Activated naive CD4-positive, alpha-beta T cell (primary cell): ENCODE measurements at regions not wholly inside any gene's neighbourhood (a gene's known extent, or its start where the extent isn't known, plus 50 kb on each side); places are given as distances from the start of the nearest gene placed in this dataset.
"Not testable (repeated sequence)": the region's sequence is repeated elsewhere in the genome, so short reads cannot be mapped to it uniquely, and the experiment has no call there.

Source experiments
- DNase-seq, 4 experiments: peaks; one replicate each; lab custom pipeline; 2025; lab: John Stamatoyannopoulos, UW

DNA sequence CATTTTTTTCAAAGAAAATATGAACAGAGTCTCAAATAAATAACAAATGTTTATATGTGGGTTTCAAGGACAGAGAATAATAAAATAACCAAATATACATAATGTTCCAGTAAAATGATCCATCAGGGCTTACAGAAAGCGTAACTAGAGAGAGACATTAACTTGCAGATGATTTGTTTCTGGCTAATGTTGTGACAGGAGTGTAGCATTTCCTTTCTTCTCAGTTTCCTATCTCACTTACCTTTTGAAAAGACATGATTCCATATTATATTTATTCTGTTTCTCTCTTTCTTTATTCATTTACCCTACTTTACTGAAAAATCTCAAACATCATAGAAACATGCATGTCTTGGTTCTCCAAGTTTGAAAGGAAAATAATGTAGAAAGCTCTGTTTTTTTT, 451.3 kb upstream of the CDH9 start:
- no peak for DNase-seq

DNA sequence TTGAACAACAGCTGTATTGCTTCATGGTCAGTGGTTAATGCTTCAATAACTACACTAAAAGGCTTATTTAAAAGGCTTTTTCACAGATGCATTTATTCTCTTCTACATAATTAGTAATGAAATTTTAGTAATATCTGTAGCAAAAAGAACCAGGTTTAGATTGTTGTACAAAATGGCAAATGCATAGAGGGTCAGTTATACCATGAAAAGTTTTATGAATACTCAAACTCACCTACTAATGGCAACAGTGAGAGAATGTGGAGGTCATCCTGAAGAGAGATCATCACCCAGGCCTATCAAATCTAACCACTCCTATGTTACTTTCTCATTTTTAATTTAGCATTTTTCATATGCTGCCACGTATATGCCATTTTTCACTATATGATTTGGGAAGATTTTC, 444.3 kb upstream of the CDH9 start:
- DNase-seq = no peak

DNA sequence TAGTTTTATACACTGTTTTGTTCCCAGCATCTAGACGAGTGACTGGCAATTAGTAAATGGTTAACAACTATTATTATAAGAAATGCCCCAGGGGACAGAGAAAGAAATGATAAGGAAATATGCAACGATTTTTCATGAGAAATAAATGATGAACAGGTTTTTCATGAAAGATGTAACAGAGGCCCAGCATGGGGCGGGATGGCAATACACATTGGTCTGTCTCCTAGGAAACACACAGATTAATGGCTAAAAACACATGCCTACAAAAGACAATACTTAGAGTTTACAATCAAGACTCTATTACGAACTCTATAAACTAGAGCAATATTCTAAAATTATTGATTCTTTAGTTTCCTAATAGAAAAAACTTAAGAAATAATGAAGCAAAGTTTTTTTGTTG, 441.5 kb upstream of the CDH9 start:
- no peak for DNase-seq

DNA sequence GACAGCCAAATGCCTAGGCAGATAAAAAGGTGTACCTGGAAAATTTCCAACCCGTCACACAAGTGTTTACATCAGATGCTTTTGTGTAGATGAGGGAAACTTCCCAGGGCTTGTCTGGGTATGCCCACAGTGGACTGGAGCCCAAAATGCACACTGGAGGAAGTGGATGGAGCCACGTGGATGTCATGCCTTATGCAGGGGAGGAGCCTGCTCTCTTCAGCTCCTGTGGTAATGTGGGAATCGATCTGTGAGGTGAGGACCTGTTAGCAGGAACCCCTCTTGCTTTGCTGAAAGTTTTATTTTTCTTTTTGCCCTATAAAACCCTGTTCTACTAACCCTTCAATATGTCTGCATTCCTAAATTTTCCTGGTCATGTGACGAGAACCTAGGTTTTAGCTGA, 439.2 kb upstream of the CDH9 start:
- DNase-seq = no peak

DNA sequence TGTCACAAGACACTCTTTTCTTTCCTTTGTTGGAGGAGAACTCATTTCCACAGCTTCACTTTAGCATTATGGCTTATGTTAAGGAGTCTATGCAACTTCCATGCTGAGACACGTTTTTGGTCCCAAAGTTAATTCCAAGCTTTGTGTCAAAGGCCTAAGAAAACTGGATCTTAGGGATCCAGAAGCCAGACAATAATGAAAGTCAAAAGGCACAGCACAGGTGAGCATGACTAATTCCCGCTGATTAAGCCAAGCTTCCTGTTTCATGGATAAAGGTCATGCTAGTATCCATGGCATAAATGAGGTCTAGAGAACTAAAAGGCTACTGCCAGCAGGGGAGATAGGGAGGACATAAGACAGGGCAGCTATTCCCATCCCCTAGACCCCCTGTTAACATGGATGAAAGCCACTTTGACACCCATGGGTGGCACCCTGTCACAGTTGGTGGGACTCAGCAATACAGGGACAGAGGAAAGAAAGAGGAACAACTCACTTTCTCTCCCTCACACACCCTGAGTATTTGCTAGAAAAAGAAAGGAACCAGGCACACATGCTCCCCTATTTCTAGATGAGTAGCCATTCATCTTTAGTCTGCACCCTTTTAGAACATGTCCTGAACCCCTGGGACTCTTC, 438.1 kb upstream of the CDH9 start:
- no peak for DNase-seq

DNA sequence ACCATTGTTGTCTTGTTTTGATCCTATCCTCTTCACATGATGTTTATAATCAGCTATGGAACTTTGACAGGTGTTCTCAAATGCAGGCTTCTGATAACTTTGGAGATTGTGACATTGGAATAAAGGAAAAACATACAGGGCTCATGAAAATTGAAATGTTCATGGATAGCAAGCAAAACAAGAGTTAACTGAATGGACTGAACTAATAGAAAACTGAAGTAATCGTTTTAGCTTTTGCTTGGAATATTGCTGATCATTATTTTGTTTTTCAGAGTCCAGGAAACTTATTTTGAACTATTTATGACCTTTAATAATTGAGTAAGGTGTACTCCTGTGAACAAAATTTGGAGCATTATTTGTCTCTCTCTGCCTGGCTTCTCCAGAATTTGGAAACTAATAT, 436.7 kb upstream of the CDH9 start:
- DNase-seq = no peak

DNA sequence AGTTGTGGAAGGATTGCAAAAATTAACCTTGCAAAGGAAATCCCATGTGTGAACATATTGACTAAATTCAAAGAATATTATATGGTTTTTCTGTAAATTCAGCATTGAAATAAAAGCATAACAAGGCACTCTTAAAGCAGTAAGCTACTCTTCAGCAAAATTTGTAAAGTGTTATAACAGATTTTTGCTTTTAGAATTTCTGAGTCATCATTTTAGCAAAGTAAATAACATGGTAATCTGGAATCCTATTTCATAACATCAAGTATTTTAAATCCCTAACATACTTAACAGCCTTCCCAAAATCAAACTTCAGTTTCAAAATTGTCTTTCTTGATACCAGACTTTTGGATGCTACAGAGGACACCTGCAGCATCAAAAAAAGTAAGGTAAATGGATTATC, 436.0 kb upstream of the CDH9 start:
- DNase-seq = no peak

DNA sequence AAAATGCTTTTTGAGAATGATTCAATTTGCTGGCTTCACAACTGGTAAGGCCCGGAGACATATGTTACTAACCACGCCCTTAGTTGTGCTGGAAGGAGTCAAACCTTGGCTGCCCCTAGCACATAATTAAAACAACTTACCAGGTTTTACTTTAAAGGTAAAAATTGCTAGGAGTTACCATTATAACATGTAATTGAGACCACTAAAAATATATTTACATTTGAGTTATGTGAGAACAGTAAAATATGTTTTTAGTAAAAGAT, 435.6 kb upstream of the CDH9 start:
- no peak for DNase-seq

DNA sequence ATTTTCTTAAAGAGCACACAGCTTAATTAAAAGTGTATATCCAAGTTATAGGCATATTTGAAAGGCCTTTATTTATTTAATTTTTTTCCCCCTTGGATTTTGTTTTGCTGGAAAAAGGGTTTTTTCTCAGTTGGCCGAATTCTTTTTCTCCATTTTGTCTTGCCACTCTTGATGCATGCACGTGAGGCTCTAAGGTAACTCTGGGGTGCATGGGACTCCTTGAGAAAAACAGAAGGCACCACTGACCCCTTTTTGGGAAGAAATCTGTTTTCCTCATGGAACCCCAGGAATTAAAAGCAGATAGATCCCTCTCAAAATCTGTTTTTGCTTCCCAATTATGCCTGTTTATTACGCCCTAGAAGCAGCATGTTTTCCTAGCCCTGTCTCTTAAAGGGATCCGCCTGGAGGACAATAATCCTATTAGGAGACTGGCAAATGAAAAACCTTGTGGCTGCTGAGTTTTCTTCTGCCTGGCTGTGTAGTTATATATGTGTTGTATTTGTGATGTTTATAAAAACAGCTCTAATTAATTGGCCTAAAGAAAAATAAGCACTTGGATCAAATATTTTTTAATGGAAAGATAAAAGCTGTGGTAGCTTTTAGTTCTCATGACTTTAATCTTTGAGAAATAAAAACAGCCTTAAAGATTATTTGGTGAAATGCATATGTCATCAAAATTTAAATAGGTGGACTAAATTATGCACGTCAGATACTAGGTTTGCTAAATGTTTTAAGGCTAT, 435.1 kb upstream of the CDH9 start:
- no peak for DNase-seq

DNA sequence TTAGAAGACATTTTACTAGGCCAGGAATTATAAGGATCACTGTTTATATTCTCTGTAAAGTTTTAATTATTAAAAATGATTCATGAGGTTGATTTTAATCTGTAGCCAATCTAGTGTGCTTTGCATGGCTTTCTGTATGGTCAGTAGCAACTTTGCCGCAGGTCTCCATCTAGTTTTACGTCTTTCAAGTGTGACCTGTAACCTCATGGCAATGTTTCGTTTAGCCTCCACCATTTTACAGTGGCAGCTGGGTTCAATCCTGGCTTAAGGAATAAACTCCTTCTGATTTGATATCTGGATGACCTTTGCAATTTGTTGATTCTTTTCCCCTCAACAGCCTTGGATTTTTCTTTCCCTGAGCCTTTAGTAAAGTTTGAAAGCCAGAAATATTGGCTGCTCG, 434.5 kb upstream of the CDH9 start:
- no peak for DNase-seq

DNA sequence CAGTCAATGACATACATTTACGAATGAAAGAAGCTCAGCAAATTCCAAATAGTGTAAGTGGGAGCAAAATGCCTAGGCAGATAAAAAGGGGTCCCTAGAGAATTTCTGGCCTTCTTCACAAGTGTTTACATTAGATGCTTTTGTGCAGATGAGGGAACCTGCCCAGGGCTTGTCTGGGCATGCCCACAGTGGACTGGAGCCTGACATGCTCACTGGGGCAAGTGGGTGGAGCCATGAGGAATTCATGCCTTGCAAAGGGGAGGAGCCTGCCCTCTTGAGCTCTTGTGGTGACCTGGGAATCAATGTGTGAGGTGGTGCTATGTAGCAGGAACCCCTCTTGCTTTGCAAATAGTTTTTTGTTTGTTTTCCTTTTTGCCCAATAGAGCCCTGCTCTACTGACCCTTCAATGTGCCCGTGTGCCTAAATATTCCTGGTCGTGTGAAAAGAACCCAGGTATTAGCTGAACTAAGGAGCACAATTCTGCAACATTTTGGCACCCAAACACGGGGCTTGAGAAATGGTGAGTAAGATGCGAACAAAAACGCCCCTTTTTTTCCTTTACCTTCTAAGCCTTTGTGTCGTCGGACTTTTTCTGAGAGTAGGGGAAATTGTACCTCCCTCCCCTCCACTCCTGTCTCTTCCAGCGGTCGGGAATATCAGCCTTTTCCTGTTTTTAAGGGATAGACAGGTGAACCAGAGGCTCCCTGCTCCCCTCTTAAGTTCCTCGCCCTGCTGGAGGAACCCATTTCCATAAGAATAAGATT, 433.8 kb upstream of the CDH9 start:
- DNase-seq = no peak

DNA sequence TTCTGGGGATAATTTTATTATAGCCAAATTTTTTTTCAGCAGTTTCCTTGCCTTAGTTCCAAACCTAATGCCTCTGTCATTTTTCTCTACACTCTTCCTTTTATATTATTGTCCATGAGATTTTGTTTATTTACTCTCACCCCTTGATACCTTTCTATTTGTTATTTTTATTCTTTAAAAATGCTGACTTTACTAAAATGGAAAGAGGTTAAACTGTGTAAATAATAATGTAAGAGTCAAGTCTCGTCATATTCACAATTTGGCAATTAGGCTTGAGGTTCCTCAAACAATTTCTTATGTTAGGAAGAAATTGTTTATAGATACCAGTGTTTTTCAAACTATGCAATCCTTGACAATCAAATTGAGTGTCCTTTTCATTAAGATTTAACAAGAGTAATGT, 428.6 kb upstream of the CDH9 start:
- DNase-seq = no peak

DNA sequence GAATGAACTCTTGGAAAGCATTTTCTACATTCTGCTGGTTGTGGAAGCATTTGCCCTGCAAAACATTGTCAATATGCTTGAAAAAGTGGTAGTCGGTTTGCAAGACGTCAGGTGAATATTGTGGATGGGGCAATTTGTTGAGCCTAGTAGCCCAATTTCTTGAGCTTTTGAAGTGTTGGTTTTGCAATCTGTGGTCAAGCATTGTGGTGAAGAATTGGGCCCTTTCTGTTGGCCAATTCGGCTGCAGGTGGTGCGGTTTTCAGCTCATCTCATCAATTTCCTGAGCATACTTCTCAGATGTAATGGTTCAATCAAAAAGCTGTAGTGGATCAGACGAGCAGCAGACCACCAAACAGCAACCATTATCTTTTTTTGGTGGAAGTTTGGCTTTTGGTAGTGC, 426.8 kb upstream of the CDH9 start:
- DNase-seq = no peak

DNA sequence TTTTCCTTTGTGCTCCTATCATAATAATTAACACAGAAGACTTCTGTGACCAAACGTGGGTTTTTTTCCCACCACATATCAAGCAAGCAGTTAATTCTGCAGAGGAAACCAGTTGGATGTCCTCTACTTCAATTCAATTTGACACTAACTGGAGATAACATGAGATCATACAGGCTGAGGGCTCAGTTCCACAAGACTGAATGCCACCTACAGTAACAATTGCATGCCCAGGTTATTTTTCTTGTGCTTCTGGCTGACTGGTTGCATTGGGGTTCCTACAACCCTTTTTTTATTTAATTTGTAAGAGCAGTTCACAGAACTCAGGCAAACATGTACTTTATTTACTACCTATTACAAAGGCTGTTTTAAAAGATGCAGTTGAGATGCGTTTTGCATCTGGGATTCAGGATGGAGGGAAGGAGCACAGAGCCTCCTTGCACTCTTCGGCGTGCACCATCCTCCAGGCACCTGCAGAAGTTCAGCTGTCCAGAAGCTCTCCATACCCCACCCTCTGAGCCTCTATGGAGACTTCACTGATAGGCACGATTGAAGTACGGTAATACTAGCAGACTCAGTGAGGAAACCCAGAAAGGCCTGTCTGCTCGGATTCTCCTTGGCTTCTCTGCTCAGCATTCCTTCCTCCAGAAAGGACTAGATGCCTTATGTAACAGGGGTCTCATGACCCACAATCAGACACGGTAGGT, 425.2 kb upstream of the CDH9 start:
- DNase-seq = no peak

DNA sequence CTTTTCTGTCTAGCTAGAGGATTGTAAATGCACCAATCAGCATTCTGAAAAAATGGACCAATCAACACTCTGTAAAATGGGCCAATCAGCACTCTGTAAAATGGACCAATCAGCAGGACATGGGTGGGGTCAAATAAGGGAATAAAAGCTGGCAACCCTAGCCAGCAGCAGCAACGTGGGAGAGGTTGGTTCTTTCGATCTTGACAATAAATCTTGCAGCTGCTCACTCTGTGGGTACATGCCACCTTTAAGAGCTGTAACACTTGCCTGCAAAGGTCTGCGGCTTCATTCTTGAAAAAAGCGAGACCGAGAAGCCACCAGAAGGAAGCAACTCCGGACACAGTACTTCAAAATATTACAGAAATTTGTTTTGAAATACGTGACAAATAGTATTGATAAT, 424.6 kb upstream of the CDH9 start:
- no peak for DNase-seq

DNA sequence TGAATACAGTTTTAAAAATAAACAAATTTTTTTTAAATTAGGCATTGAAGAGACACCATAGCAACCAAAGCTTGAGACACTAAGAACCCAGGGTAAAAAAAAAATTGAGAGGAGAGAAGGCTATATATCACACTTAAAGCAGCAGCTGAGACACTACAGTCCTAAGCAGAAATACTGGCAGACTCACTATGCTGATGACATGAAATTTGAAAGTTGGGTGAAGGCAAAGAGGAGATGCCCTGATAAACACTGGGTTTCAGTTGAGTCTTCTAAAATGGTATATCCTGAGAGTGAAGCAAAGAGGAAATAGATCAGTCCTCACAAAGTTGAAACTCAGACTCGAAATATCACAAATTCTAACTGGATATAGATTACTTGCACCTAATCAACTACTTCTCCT, 419.9 kb upstream of the CDH9 start:
- no peak for DNase-seq

DNA sequence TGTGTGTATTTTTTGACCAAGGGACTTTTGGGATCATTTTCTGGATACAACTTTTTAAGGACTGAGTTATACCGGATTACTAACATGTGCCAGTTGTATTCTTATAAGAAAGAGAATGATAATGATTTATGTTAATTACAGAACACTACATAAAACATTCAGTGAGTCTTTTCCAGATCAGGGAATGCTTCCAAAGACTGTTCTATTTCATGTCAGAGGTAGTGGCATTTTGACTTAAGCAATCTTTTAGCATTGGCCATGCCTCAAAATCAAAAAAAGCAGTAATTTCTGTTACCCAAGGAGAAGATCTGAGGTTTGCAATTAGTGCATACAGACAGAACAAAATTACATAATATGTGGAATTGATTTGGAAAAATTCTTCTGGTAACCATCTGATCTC, 413.0 kb upstream of the CDH9 start:
- DNase-seq = no peak

DNA sequence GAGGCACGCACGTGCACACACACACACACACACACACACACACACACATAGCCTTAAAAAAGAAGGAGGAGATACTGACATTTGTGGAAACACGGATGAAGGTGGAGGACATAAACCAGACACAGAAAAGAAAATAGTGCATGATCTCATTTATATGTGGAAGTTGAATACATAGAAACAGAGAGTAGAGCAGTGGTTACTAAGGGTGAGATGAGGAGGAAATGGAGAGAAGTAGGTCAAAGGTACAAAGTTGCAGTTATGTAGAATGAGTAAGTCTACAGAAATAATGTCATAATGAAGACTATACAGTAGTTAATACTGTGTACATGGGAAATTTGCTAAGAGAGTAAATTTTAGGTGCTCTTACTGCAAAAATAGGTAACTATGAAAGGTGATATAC, 412.2 kb upstream of the CDH9 start:
- DNase-seq = no peak

DNA sequence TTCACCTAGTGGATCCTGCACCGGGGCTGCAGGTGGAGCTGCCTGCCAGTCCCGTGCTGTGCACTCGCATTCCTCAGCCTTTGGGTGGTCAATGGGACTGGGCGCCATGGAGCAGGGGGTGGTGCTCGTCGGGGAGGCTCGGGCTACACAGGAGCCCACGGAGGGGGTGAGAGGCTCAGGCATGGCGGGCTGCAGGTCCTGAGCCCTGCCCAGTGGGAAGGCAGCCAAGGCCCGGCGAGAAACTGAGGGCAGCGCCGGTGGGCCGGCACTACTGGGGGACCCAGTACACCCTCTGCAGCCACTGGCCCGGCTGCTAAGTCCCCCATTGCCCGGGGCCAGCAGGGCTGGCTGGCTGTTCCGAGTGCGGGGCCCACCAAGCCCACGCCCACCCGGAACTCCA, 401.0 kb upstream of the CDH9 start:
- DNase-seq = not testable (repeated sequence)

DNA sequence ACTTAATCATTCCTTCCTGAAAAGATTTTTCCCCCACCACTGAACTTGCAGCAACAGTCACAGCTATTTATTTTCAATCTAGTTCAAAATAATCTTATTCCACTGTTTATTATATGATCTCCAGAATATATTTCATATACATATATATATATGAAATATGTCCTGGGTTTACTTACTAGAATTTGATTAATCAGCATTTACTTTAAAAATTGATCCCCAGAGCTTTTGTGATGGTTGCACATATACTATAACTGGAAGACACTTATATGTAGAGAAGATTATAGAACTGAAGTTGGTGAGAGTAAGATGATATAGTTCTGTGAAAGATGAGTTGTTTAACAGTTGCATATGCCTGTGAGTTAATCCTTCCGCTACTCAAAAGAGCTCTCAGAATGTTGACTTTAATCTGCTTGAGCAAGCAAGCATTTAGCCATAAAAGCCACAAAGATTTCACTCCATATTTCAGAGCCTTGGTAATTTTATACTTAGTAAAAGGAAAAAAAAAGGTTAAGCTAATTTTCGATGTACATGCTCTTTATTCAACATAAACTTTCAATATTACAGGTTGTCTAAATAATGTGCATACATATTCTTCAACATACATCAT, 399.3 kb upstream of the CDH9 start:
- DNase-seq = no peak

DNA sequence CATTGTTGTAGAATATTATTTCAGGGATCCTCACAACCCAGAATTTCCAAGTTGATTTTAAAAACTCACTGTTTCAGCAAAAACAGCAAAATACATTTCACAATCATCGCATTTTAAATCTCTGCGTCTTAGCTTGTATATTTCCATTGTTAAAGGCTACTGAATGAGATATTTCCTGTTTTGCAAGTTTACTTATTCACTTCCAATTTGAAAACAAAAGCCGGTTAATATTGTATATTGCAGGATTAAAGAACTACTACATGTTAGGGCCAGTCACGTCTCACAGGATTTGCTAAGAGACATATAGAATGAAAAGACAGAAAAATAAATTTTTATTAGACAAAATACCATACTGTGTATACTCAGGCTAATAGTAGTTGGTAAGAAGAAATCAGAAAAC, 395.9 kb upstream of the CDH9 start:
- no peak for DNase-seq

DNA sequence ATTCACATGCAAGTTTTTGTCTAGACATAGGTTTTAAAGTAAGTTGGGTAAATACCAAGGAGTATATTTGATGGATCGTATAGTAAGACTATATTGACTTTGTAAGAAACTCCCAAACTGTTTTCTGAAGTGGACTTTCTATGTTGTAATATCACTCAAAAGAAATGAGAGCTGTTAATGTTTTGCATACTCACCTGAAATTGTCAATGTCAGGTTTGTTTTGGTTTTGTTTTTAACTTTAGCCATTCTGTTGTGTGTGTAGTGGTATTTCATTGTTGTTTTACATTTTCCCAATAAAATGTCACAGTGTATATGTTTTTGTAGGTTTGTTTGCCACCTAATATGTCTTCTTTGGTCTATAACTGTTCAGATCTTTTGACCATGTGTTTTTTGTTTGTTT, 375.7 kb upstream of the CDH9 start:
- DNase-seq = no peak

DNA sequence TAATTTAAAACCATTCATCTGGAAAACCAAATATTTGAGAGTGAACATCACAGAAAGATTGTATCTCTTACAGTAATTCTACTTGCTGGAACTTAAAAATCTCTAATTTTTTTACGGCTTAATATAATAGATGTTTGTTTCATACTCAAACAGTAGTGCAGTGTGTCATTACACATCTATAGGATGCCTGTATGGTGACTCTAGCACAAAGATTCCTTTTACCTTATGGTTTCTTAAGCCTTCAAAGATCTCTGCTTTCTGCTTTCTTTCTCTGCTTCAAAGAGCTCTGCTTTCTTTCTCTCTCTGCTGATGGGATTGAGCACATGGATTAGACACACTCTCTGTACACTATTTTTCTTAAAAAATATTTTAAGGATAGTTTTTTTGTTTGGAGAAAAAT, 374.0 kb upstream of the CDH9 start:
- no peak for DNase-seq
